Activated CD4-positive, alpha-beta memory T cell treated with anti-CD3 and anti-CD28 coated beads for 36 hours (primary cell): ENCODE measurements at regions not wholly inside any gene's neighbourhood (a gene's known extent, or its start where the extent isn't known, plus 50 kb on each side); places are given as distances from the start of the nearest gene placed in this dataset.

ENCODE experiments used
- CTCF ChIA-PET: fragments of 350-600 bp; sonication (Branson Sonifier 250); formaldehyde crosslinking; loops from one replicate; lab custom pipeline; 2021; ENCODE audit warnings: antibody characterized with exemption, inconsistent platforms; lab: Charles Lee
- POLR2A ChIA-PET: fragments of 350-600 bp; sonication (Branson Sonifier 250); formaldehyde crosslinking; loops from one replicate; lab custom pipeline; 2021; ENCODE audit warnings: antibody characterized with exemption; lab: Charles Lee
- DNase-seq: peaks from one replicate; pipeline ENCODE4 v3.0.0-alpha.2; 2020
- H3K27ac Mint-ChIP-seq: one replicate; pipeline ENCODE4 v1.8.0; 2021; ENCODE audit warnings: mixed read lengths
- H3K27me3 Mint-ChIP-seq: one replicate; pipeline ENCODE4 v1.8.0; 2021; ENCODE audit warnings: mixed read lengths
- H3K36me3 Mint-ChIP-seq: one replicate; pipeline ENCODE4 v1.8.0; 2021; ENCODE audit warnings: mixed read lengths
- H3K4me1 Mint-ChIP-seq: one replicate; pipeline ENCODE4 v1.8.0; 2021; ENCODE audit warnings: low read depth, mixed read lengths
- H3K4me3 Mint-ChIP-seq: one replicate; pipeline ENCODE4 v1.8.0; 2021; ENCODE audit warnings: mild to moderate bottlenecking, mixed read lengths
- H3K9me3 Mint-ChIP-seq: one replicate; pipeline ENCODE4 v1.8.0; 2021; ENCODE audit warnings: mixed read lengths
- intact Hi-C: fragments of 100-400 bp; cut with micrococcal nuclease; formaldehyde crosslinking; loops from one replicate; pipeline ENCODE4 v1.15.1; 2023

GRCh38 chr6:82739303-82739702 is 326.3 kb downstream of the UBE3D start:
- no peaks in the 10 kb centered on the region for H3K36me3 Mint-ChIP-seq
- no peak for DNase-seq
- H3K27me3 Mint-ChIP-seq, result peaks cover 3% of the 10 kb centered on the region
- POLR2A ChIA-PET, result no interaction called here
- no peaks in the 10 kb centered on the region for H3K4me1 Mint-ChIP-seq
- CTCF ChIA-PET, result no interaction called here
- H3K9me3 Mint-ChIP-seq, result no peaks in the 10 kb centered on the region
- no peak overlapping the region for H3K4me3 Mint-ChIP-seq
- intact Hi-C loops, result no loop called here
- no peak overlapping the region for H3K27ac Mint-ChIP-seq

DNA sequence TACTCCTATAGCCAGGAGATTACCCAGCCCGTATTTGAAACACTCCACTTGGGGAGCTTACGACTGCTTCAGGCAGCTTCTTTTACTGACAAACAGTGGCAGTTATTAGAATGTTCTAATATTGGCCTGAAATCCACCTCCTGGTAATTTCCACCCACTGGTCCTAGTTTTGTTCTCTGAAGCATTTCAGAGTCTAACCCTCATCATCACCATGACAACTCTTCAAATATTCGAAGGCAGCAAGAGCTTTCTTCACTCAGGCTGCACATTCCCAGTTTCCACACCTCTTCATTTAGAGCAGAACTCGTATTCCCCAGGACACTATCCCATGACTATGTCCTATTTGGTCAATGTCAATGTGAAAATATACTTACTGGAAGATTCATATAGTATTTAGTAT is 325.6 kb downstream of the UBE3D start:
- peaks cover 3% of the 10 kb centered on the region for H3K27me3 Mint-ChIP-seq
- no peaks in the 10 kb centered on the region for H3K36me3 Mint-ChIP-seq
- no peak for DNase-seq
- H3K4me1 Mint-ChIP-seq, result no peaks in the 10 kb centered on the region
- H3K4me3 Mint-ChIP-seq, result no peak overlapping the region
- H3K9me3 Mint-ChIP-seq, result no peaks in the 10 kb centered on the region
- intact Hi-C loops, result no loop called here
- POLR2A ChIA-PET, result no interaction called here
- no peak overlapping the region for H3K27ac Mint-ChIP-seq
- CTCF ChIA-PET, result no interaction called here

DNA sequence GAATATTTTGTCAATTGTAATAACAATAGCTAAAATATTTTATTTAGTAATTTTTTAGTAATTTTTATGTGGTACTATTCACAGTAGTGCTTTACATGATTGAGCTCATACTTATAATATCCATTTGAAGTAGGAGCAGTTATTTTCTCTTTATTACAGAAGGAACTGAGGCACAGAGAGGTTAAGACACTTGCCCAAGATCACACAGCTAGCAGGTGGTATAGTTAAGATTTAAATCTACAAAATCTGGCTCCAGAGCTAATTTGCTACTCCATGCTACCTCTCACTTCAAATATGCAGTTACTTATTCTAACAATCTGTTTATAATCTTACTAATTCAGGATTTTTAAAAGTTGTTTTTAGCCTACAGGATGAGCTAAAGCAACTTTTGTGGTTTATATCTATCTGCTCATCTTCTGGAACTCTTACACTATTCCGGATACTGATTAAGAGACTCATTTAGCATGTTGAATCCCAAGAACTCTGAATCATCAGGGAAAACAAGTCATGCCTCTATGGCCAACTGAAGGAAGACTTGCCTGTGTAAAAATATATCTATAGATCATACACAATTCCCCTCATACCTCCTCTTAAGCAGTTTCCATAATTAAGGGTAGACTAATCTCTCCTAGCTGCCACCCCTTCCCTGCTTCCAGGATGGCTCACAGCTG is 324.2 kb downstream of the UBE3D start:
- no peaks in the 10 kb centered on the region for H3K9me3 Mint-ChIP-seq
- intact Hi-C loops, result no loop called here
- ChIA-PET CTCF (no interaction called here), POLR2A (no interaction called here)
- H3K27ac Mint-ChIP-seq, result no peak overlapping the region
- H3K4me1 Mint-ChIP-seq, result no peaks in the 10 kb centered on the region
- no peak for DNase-seq
- H3K4me3 Mint-ChIP-seq, result no peak overlapping the region
- no peaks in the 10 kb centered on the region for H3K36me3 Mint-ChIP-seq
- H3K27me3 Mint-ChIP-seq, result peaks cover 4% of the 10 kb centered on the region

DNA sequence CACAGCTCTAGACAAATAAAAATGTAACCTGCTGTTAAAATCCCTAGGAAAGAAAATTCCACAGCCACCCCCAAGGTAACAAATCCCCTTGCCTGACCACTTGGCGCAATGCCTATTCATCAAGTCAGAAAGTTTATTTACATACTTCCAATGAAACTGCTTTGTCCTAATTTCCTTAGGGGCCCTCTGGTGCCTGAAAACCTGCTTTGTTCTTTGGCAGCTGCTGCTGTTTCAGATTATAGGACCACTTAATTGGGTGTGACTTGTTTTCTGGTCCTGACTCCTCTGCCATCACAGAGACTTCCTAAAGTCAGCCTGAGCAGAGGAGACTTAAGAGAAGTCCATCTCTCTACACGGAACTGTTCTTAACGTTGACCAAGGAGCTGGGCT is 323.6 kb downstream of the UBE3D start:
- Mint-ChIP-seq H3K27me3 (peaks cover 4% of the 10 kb centered on the region), H3K4me1 (no peaks in the 10 kb centered on the region), H3K27ac (no peak overlapping the region), H3K36me3 (no peaks in the 10 kb centered on the region), H3K9me3 (no peaks in the 10 kb centered on the region), H3K4me3 (no peak overlapping the region)
- intact Hi-C loops, result no loop called here
- POLR2A ChIA-PET, result no interaction called here
- no peak for DNase-seq
- CTCF ChIA-PET, result no interaction called here

DNA sequence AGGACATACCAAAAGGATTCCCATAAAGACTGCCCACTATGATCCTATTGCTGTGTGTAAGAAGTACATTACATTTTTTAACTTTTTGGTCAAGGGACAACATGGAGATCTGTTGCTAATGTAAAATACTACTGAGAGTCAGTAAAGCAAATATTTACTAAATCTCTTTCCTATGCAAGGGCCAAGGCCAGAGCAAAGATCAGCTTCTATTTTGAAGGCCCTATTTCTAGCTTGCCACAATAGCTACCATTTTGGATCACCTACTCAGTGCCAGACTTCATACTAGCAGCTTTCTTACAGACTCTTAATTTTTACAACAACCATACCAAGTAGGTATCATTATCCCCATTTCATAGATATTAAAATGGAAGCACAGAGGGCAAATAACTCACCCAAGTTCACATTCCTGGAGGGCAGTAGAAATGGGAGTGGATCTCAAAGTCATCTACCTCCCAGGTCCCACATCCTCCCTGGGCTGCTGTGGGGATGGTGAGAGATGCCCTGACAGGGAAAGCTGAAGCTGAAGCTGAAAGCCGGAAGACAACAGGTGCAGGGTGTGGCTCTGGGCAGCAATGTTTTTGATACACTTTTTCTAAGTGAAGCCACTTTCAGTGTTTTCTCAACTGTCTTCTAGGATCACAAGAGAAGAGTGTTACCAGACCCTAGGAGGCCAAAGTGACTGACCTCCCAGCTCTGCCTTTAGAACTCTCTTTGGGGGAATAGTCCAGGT is 321.2 kb downstream of the UBE3D start:
- no peak for DNase-seq
- intact Hi-C loops, result no loop called here
- Mint-ChIP-seq H3K27ac (no peak overlapping the region), H3K27me3 (peaks cover 4% of the 10 kb centered on the region), H3K9me3 (no peaks in the 10 kb centered on the region), H3K36me3 (no peaks in the 10 kb centered on the region), H3K4me1 (no peaks in the 10 kb centered on the region), H3K4me3 (no peak overlapping the region)
- ChIA-PET CTCF (no interaction called here), POLR2A (no interaction called here)

DNA sequence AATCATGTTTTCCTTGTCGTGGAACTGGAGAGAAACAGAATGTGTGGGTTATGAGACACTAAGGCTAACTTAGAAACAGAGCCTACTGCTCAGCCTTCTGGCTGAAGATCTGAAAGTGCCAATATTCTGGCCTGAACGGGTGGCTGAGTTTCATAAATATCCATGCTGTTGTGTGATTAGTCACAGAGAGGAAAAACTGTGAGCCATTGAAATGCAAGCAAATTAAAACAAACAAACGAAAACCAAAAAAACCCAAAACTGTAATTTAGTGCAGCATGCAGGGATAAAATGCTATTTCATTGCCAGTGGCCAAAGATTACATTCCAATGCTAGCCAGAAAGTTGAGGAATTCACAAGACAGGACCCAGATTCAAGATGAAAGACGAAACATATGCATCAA is 315.1 kb downstream of the UBE3D start:
- ChIA-PET POLR2A (no interaction called here), CTCF (no interaction called here)
- no peak for DNase-seq
- H3K27ac Mint-ChIP-seq, result no peak overlapping the region
- H3K4me1 Mint-ChIP-seq, result no peaks in the 10 kb centered on the region
- H3K36me3 Mint-ChIP-seq, result no peaks in the 10 kb centered on the region
- no peaks in the 10 kb centered on the region for H3K9me3 Mint-ChIP-seq
- intact Hi-C loops, result no loop called here
- no peak overlapping the region for H3K4me3 Mint-ChIP-seq
- peaks cover 2% of the 10 kb centered on the region for H3K27me3 Mint-ChIP-seq

- H3K27me3 Mint-ChIP-seq, result no peaks in the 10 kb centered on the region
- DNase-seq, result no peak
- no peaks in the 10 kb centered on the region for H3K36me3 Mint-ChIP-seq
- H3K9me3 Mint-ChIP-seq, result no peaks in the 10 kb centered on the region
- ChIA-PET CTCF (no interaction called here), POLR2A (no interaction called here)
- no peak overlapping the region for H3K27ac Mint-ChIP-seq
- no peak overlapping the region for H3K4me3 Mint-ChIP-seq
- H3K4me1 Mint-ChIP-seq, result no peaks in the 10 kb centered on the region
- intact Hi-C loops, result no loop called here
Measured at GRCh38 chr6:82751718-82752117, 313.9 kb downstream of the UBE3D start.

- Mint-ChIP-seq H3K36me3 (no peaks in the 10 kb centered on the region), H3K4me1 (peaks cover 2% of the 10 kb centered on the region), H3K4me3 (no peak overlapping the region), H3K9me3 (no peaks in the 10 kb centered on the region), H3K27ac (no peak overlapping the region), H3K27me3 (peaks cover 5% of the 10 kb centered on the region)
- intact Hi-C loops, result no loop called here
- ChIA-PET CTCF (no interaction called here), POLR2A (no interaction called here)
- no peak for DNase-seq
Measured at GRCh38 chr6:82761674-82762345, 303.8 kb downstream of the UBE3D start.

- CTCF ChIA-PET, result no interaction called here
- no peaks in the 10 kb centered on the region for H3K36me3 Mint-ChIP-seq
- no peaks in the 10 kb centered on the region for H3K9me3 Mint-ChIP-seq
- intact Hi-C loops, result no loop called here
- H3K4me1 Mint-ChIP-seq, result no peaks in the 10 kb centered on the region
- H3K27ac Mint-ChIP-seq, result no peak overlapping the region
- POLR2A ChIA-PET, result no interaction called here
- H3K4me3 Mint-ChIP-seq, result no peak overlapping the region
- no peaks in the 10 kb centered on the region for H3K27me3 Mint-ChIP-seq
- DNase-seq, result no peak
Measured at GRCh38 chr6:82766476-82766875, 299.2 kb downstream of the UBE3D start.

- CTCF ChIA-PET, result no interaction called here
- no peak for DNase-seq
- Mint-ChIP-seq H3K4me1 (no peaks in the 10 kb centered on the region), H3K9me3 (no peaks in the 10 kb centered on the region), H3K27me3 (no peaks in the 10 kb centered on the region), H3K27ac (no peak overlapping the region), H3K4me3 (no peak overlapping the region), H3K36me3 (no peaks in the 10 kb centered on the region)
- intact Hi-C loops, result no loop called here
- POLR2A ChIA-PET, result no interaction called here
Measured at GRCh38 chr6:82767037-82767436, 298.6 kb downstream of the UBE3D start.

- ChIA-PET CTCF (no interaction called here), POLR2A (no interaction called here)
- Mint-ChIP-seq H3K4me3 (no peak overlapping the region), H3K27ac (no peak overlapping the region), H3K27me3 (no peaks in the 10 kb centered on the region), H3K4me1 (no peaks in the 10 kb centered on the region), H3K9me3 (no peaks in the 10 kb centered on the region), H3K36me3 (no peaks in the 10 kb centered on the region)
- DNase-seq, result no peak
- intact Hi-C loops, result no loop called here
Measured at GRCh38 chr6:82767447-82767846, 298.2 kb downstream of the UBE3D start.

DNA sequence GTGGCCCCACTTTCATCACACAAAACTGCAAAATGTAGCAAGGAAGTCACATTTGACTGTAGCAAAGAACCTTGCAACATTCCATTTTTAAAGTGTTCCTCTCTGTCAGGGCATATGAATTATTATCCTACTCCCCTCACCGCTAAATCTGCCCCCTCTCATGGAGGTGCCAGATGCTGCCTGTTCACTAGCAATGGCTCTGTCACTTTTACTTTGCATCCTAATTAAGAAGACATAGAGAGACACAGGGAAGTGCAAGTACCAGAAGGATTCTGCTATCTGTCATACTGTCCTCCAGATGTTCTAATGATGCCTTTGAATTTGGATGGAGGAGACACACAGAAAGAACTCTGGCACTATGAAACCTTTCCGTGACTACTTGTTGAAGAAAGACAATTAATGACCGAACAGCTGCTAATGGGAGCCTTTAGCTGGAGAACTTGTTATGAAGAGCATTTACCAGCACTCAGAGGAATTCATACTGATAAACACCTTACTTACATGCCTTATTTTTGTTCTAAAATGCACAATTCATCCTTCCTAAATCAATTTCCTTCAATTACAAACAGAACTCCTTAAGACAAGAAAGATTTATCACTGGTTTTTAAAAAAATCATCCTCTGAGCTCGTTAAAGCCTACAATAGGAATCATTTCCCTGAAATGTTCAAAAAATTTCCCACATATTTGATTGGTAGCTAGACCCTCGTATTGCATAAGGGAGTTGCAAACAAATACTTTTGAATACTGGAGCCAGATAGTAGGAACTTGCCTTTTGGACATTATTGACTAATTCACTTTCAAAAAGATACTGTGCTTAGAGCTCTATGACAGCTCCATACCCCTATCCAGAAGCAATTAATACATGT is 292.6 kb downstream of the UBE3D start:
- no peaks in the 10 kb centered on the region for H3K4me1 Mint-ChIP-seq
- intact Hi-C loops, result no loop called here
- CTCF ChIA-PET, result interaction anchor here (0.6 kb wide), 1 partner anchor 112 kb away, joined by 4 read pairs; no protein-coding TSS in a partner anchor
- no peaks in the 10 kb centered on the region for H3K9me3 Mint-ChIP-seq
- no peaks in the 10 kb centered on the region for H3K36me3 Mint-ChIP-seq
- no peak for DNase-seq
- POLR2A ChIA-PET, result no interaction called here
- H3K4me3 Mint-ChIP-seq, result no peak overlapping the region
- H3K27ac Mint-ChIP-seq, result no peak overlapping the region
- H3K27me3 Mint-ChIP-seq, result no peaks in the 10 kb centered on the region
